Caco-2 (cell line): ENCODE measurements at regions not wholly inside any gene's neighbourhood (a gene's known extent, or its start where the extent isn't known, plus 50 kb on each side); places are given as distances from the start of the nearest gene placed in this dataset.
"Not testable (repeated sequence)": the region's sequence is repeated elsewhere in the genome, so short reads cannot be mapped to it uniquely, and the experiment has no call there.

Source experiments
- BruUV-seq: library from RNA; stranded (reverse); fragments of 400-500 nt; replicated peaks from 2 replicates; lab custom pipeline; 2021; lab: Mats Ljungman, UMichigan
- CTCF ChIA-PET: fragments of 300-600 bp; sonication (Branson Sonifier 250); formaldehyde crosslinking; loops from one replicate; lab custom pipeline; 2022; ENCODE audit warnings: antibody characterized with exemption; lab: Charles Lee
- POLR2A ChIA-PET: fragments of 300-600 bp; sonication (Branson Sonifier 250); formaldehyde crosslinking; loops from one replicate; lab custom pipeline; 2022; ENCODE audit warnings: antibody characterized with exemption; lab: Charles Lee
- DNase-seq, 2 experiments: peaks; one replicate each; pipeline versions ENCODE4 v3.0.0 to v3.0.0-alpha.2; 2020 to 2022
- H3K27me3 ChIP-seq: replicated peaks from 2 replicates; pipeline ENCODE4 v1.6.0; 2011; ENCODE audit warnings: low read length; ENCODE audit not compliant: control insufficient read depth, insufficient read depth
- H3K36me3 ChIP-seq: 2 replicates; pipeline ENCODE4 v1.5.1; 2011; ENCODE audit warnings: low read length; ENCODE audit not compliant: control insufficient read depth, insufficient read depth
- H3K4me1 ChIP-seq: fragments of 250-450 bp; sonication (Bioruptor Pico); 2 replicates; pipeline ENCODE4 v1.5.1; 2020; ENCODE audit warnings: mild to moderate bottlenecking
- H3K4me3 ChIP-seq: 2 replicates; pipeline ENCODE4 v1.5.1; 2011; ENCODE audit warnings: low read depth, mild to moderate bottlenecking, control low read depth, low read length
- H3K9me3 ChIP-seq: fragments of 250-450 bp; sonication (Bioruptor Pico); 2 replicates; pipeline ENCODE4 v1.5.1; 2020; ENCODE audit warnings: mild to moderate bottlenecking, moderate library complexity
- H3K27ac Mint-ChIP-seq: one replicate; pipeline ENCODE4 v1.8.0; 2022; ENCODE audit warnings: mixed read lengths; ENCODE audit not compliant: unreplicated experiment
- H3K27me3 Mint-ChIP-seq: one replicate; pipeline ENCODE4 v1.8.0; 2022; ENCODE audit warnings: mixed read lengths; ENCODE audit not compliant: insufficient read depth, unreplicated experiment
- H3K36me3 Mint-ChIP-seq: one replicate; pipeline ENCODE4 v1.8.0; 2022; ENCODE audit warnings: mild to moderate bottlenecking, mixed read lengths; ENCODE audit not compliant: insufficient read depth, unreplicated experiment
- H3K4me1 Mint-ChIP-seq: one replicate; pipeline ENCODE4 v1.8.0; 2022; ENCODE audit warnings: low read depth, mixed read lengths; ENCODE audit not compliant: unreplicated experiment
- H3K4me3 Mint-ChIP-seq: one replicate; pipeline ENCODE4 v1.8.0; 2022; ENCODE audit warnings: mild to moderate bottlenecking, moderate library complexity, mixed read lengths; ENCODE audit not compliant: unreplicated experiment
- H3K9me3 Mint-ChIP-seq: one replicate; pipeline ENCODE4 v1.8.0; 2022; ENCODE audit warnings: mixed read lengths; ENCODE audit not compliant: unreplicated experiment
- CTCF ChIP-seq, 2 experiments: fragments of 200-600 bp in 1 of 2; IDR thresholded peaks; 1 replicate in 1 of 2; 2 replicates in 1 of 2; pipeline versions ENCODE4 v1.5.1 to v1.8.0; 2011 to 2022; ENCODE audit warnings: antibody characterized with exemption in 1 of 2, control low read depth in 1 of 2, inconsistent platforms in 1 of 2, low read depth in 1 of 2, low read length in 1 of 2, mild to moderate bottlenecking in 1 of 2, moderate library complexity in 1 of 2; ENCODE audit not compliant: insufficient read depth in 1 of 2, severe bottlenecking in 1 of 2, unreplicated experiment in 1 of 2
- intact Hi-C: fragments of 100-400 bp; cut with micrococcal nuclease; formaldehyde crosslinking; loops from one replicate; pipeline ENCODE4 v1.10.0; 2022; ENCODE audit not compliant: unreplicated experiment

GRCh38 chr5:148884339-148885020, 58.1 kb downstream of the ADRB2 start:
- ChIA-PET POLR2A (no interaction called here), CTCF (no interaction called here)
- no peaks in the 10 kb centered on the region for H3K4me1 Mint-ChIP-seq
- peaks cover 7% of the 10 kb centered on the region for H3K27me3 Mint-ChIP-seq
- no peaks in the 10 kb centered on the region for H3K9me3 Mint-ChIP-seq
- H3K4me1 ChIP-seq, result no peaks in the 10 kb centered on the region
- no peak overlapping the region for H3K4me3 Mint-ChIP-seq
- no peaks in the 10 kb centered on the region for H3K36me3 Mint-ChIP-seq
- BruUV-seq, result no TSS peak
- no peaks in the 10 kb centered on the region for H3K27me3 ChIP-seq
- no peak overlapping the region for H3K27ac Mint-ChIP-seq
- TF ChIP-seq CTCF (IDR thresholded peaks at IDR 0.05; ENCODE audit: insufficient read depth in 1 of 2, low read depth in 1 of 2, low read length in 1 of 2, severe bottlenecking in 1 of 2, unreplicated experiment in 1 of 2), result no peak
- intact Hi-C loops, result no loop called here
- no peak for DNase-seq
- no peak overlapping the region for H3K4me3 ChIP-seq
- H3K36me3 ChIP-seq, result no peaks in the 10 kb centered on the region
- no peaks in the 10 kb centered on the region for H3K9me3 ChIP-seq

- Mint-ChIP-seq H3K4me3 (no peak overlapping the region), H3K27me3 (peaks cover 5% of the 10 kb centered on the region), H3K36me3 (no peaks in the 10 kb centered on the region), H3K9me3 (no peaks in the 10 kb centered on the region), H3K27ac (no peak overlapping the region), H3K4me1 (no peaks in the 10 kb centered on the region)
- no peak for DNase-seq
- no peaks in the 10 kb centered on the region for H3K27me3 ChIP-seq
- no peaks in the 10 kb centered on the region for H3K36me3 ChIP-seq
- intact Hi-C loops, result no loop called here
- POLR2A ChIA-PET, result no interaction called here
- CTCF ChIA-PET, result interaction anchor here (0.6 kb wide), 1 partner anchor 1510 kb away, joined by 7 read pairs; no protein-coding TSS in a partner anchor
- no peaks in the 10 kb centered on the region for H3K4me1 ChIP-seq
- H3K9me3 ChIP-seq, result no peaks in the 10 kb centered on the region
- no TSS peak for BruUV-seq
- TF ChIP-seq CTCF (IDR thresholded peaks at IDR 0.05; ENCODE audit: insufficient read depth in 1 of 2, low read depth in 1 of 2, low read length in 1 of 2, severe bottlenecking in 1 of 2, unreplicated experiment in 1 of 2), result no peak
- H3K4me3 ChIP-seq, result no peak overlapping the region
Observed at GRCh38 chr5:148887123-148887881, 60.9 kb downstream of the ADRB2 start.

GRCh38 chr5:148889936-148890335, 63.5 kb downstream of the ADRB2 start:
- H3K4me3 ChIP-seq, H3K36me3 Mint-ChIP-seq, H3K4me3 Mint-ChIP-seq, H3K27me3 Mint-ChIP-seq, H3K4me1 Mint-ChIP-seq, H3K9me3 ChIP-seq, H3K36me3 ChIP-seq, H3K27ac Mint-ChIP-seq, POLR2A ChIA-PET, BruUV-seq, H3K27me3 ChIP-seq, H3K4me1 ChIP-seq, DNase-seq, CTCF ChIA-PET, intact Hi-C loops: not testable (repeated sequence)
- H3K9me3 Mint-ChIP-seq, result peaks cover 11% of the 10 kb centered on the region

- H3K9me3 ChIP-seq, H3K4me3 ChIP-seq, H3K27me3 ChIP-seq, H3K27ac Mint-ChIP-seq, POLR2A ChIA-PET, H3K36me3 Mint-ChIP-seq, intact Hi-C loops, H3K4me1 Mint-ChIP-seq, CTCF ChIA-PET, DNase-seq, H3K36me3 ChIP-seq, H3K4me3 Mint-ChIP-seq, H3K4me1 ChIP-seq, BruUV-seq, H3K27me3 Mint-ChIP-seq: not testable (repeated sequence)
- peaks cover 11% of the 10 kb centered on the region for H3K9me3 Mint-ChIP-seq
Observed at GRCh38 chr5:148895441-148895840, 69.0 kb downstream of the ADRB2 start.
